ENCODE measurements at regions not wholly inside any gene's neighbourhood (a gene's known extent, or its start where the extent isn't known, plus 50 kb on each side); places are given as distances from the start of the nearest gene placed in this dataset.

DNA sequence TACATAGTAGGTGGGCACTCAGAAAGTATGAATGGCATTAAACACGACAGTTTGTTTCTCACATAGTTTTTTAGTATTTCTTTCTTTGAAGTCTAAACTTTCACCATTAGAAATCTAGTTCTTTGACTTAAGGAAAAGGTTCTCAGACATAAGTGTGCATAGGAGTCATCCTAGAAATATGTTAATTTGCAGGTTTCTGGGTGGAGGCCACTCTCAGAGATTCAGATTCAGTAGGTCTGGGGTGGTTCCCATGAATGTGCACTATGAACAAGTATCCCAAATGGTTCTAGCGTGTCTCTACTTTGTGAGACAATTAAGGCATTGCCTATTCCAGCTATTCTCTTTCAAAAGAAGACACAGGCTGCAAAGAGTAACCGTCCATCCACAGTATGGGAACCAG is 119.3 kb downstream of the NGF start:
- Histone ChIP-seq H3K4me3 (ENCODE audit: low read depth, low read length) (no peak overlapping the region), H3K27ac (ENCODE audit: extremely low read depth, low read depth, low read length) (no peak overlapping the region), H3K9me3 (ENCODE audit: control insufficient read depth, insufficient read depth, low read depth, low read length) (no peaks in the 10 kb centered on the region), H3K36me3 (ENCODE audit: control insufficient read depth in 2 of 2, insufficient read depth in 1 of 2, low read length in 2 of 2) (no peaks in the 10 kb centered on the region), H3K4me1 (ENCODE audit: control insufficient read depth, insufficient read depth, low read length) (no peaks in the 10 kb centered on the region)
- ChIA-PET CTCF (no interaction called here), POLR2A (no interaction called here)
- TF ChIP-seq OVOL3 (tag by site-specific recombination; IDR thresholded peaks at IDR 0.05) (no peak), GLI4 (tag by site-specific recombination; IDR thresholded peaks at IDR 0.05) (no peak), ZBTB7A (tag by site-specific recombination; IDR thresholded peaks at IDR 0.05; ENCODE audit: low read depth) (no peak), ZNF654 (tag by site-specific recombination; IDR thresholded peaks at IDR 0.05; ENCODE audit: low read depth) (no peak), ZFP3 (tag by site-specific recombination; IDR thresholded peaks at IDR 0.05; ENCODE audit: low read depth) (no peak), ZBTB21 (tag by site-specific recombination; IDR thresholded peaks at IDR 0.05) (no peak), ZIC2 (tag by site-specific recombination; IDR thresholded peaks at IDR 0.05) (no peak), MZF1 (tag by site-specific recombination; IDR thresholded peaks at IDR 0.05; ENCODE audit: borderline replicate concordance) (no peak), ZNF433 (tag by site-specific recombination; IDR thresholded peaks at IDR 0.05; ENCODE audit: low read depth) (no peak), ZNF585B (tag by site-specific recombination; IDR thresholded peaks at IDR 0.05) (no peak)
- TF ChIP-seq, protein P1, sequence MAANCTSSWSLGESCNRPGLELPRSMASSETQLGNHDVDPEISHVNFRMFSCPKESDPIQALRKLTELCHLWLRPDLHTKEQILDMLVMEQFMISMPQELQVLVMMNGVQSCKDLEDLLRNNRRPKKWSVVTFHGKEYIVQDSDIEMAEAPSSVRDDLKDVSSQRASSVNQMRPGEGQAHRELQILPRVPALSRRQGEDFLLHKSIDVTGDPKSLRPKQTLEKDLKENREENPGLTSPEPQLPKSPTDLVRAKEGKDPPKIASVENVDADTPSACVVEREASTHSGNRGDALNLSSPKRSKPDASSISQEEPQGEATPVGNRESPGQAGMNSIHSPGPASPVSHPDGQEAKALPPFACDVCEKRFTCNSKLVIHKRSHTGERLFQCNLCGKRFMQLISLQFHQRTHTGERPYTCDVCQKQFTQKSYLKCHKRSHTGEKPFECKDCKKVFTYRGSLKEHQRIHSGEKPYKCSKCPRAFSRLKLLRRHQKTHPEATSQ (tag by site-specific recombination; IDR thresholded peaks at IDR 0.05) = no peak
- TF ChIP-seq, protein P2, sequence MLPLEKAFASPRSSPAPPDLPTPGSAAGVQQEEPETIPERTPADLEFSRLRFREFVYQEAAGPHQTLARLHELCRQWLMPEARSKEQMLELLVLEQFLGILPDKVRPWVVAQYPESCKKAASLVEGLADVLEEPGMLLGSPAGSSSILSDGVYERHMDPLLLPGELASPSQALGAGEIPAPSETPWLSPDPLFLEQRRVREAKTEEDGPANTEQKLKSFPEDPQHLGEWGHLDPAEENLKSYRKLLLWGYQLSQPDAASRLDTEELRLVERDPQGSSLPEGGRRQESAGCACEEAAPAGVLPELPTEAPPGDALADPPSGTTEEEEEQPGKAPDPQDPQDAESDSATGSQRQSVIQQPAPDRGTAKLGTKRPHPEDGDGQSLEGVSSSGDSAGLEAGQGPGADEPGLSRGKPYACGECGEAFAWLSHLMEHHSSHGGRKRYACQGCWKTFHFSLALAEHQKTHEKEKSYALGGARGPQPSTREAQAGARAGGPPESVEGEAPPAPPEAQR (tag by site-specific recombination; IDR thresholded peaks at IDR 0.05) = no peak

DNA sequence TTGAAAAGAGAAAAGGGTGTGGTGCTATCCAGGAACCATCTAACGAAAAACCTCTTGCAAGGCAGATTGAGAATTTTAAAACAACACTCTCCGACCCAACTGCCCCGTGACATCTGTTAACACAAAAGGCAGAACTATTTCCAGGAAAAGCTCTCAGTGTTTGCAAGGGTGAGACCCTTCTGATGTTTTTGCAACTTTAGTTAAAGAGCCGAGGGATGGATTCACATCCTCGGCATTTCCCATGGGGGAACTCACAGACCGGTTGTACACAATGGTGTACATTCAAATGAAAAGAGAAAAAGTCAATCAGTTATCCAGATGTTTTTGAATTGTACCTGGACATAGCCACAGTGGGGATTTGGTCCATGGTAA is 120.0 kb downstream of the NGF start:
- POLR2A ChIA-PET = no interaction called here
- H3K4me3 ChIP-seq (ENCODE audit: low read depth, low read length) = no peak overlapping the region
- no peaks in the 10 kb centered on the region for H3K36me3 ChIP-seq (ENCODE audit: control insufficient read depth in 2 of 2, insufficient read depth in 1 of 2, low read length in 2 of 2)
- TF ChIP-seq ZFP37 (tag by site-specific recombination; IDR thresholded peaks at IDR 0.05) = no peak
- TF ChIP-seq, protein P3, sequence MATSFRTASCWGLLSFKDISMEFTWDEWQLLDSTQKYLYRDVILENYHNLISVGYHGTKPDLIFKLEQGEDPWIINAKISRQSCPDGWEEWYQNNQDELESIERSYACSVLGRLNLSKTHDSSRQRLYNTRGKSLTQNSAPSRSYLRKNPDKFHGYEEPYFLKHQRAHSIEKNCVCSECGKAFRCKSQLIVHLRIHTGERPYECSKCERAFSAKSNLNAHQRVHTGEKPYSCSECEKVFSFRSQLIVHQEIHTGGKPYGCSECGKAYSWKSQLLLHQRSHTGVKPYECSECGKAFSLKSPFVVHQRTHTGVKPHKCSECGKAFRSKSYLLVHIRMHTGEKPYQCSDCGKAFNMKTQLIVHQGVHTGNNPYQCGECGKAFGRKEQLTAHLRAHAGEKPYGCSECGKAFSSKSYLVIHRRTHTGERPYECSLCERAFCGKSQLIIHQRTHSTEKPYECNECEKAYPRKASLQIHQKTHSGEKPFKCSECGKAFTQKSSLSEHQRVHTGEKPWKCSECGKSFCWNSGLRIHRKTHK (tag by site-specific recombination; IDR thresholded peaks at IDR 0.05) = no peak
- no peak for TF ChIP-seq ZNF24 (tag by site-specific recombination; IDR thresholded peaks at IDR 0.05)
- no peak for TF ChIP-seq ZNF624 (tag by site-specific recombination; IDR thresholded peaks at IDR 0.05)
- TF ChIP-seq ZNF549 (tag by site-specific recombination; IDR thresholded peaks at IDR 0.05) = no peak
- no peak overlapping the region for H3K27ac ChIP-seq (ENCODE audit: extremely low read depth, low read depth, low read length)
- no peaks in the 10 kb centered on the region for H3K4me1 ChIP-seq (ENCODE audit: control insufficient read depth, insufficient read depth, low read length)
- H3K9me3 ChIP-seq (ENCODE audit: control insufficient read depth, insufficient read depth, low read depth, low read length) = no peaks in the 10 kb centered on the region
- CTCF ChIA-PET = interaction anchor here (0.6 kb wide), 1 partner anchor 16 kb away, joined by 3 read pairs; no protein-coding TSS in a partner anchor

DNA sequence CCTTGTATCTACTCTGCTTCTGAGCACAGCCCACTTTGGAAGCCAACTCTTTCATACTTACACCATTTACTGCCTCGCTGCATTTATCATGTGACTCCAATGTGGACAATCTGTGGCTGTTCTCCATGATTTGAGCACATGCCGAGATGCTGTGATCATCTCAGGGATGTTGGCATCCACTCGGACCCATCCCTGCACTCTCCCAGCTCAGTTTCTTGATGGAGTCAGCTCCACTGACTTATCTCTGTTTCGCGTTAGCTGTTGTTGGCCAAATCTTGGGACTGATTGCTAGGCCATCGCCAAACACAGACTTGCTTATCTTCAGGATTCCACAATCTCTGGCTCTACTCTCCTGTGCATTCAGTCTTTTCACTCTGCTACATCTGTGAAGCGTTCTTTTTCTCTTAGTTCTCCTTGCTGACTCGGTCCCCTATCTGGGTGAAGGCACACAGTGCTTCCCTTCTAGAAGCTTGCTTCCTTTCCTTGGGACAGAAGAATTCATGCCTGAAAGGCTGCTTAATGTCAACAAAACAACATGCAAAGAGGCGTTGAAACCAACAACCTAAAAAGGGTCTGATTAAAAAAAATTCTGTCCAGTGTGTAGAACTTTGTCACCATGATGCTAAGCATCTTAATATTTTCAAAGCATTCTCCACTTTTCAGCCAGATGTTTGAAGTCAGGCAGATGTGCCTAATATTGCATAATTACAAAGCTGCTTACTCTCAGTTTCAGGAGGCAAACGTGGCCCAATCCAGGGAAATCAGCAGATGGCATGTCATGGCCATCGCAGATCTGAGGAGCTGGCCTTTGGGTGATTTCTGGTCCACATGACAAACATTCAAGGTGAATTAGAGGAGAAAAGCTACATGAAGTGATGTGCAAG is 120.7 kb downstream of the NGF start:
- ChIA-PET POLR2A (no interaction called here), CTCF (interaction anchor here (0.6 to 0.7 kb wide), 2 partner anchors 16 to 547 kb away, joined by 3 read pairs; no protein-coding TSS in a partner anchor)
- no peak overlapping the region for H3K4me3 ChIP-seq (ENCODE audit: low read depth, low read length)
- H3K36me3 ChIP-seq (ENCODE audit: control insufficient read depth in 2 of 2, insufficient read depth in 1 of 2, low read length in 2 of 2) = no peaks in the 10 kb centered on the region
- no peak overlapping the region for H3K27ac ChIP-seq (ENCODE audit: extremely low read depth, low read depth, low read length)
- H3K4me1 ChIP-seq (ENCODE audit: control insufficient read depth, insufficient read depth, low read length) = no peaks in the 10 kb centered on the region
- H3K9me3 ChIP-seq (ENCODE audit: control insufficient read depth, insufficient read depth, low read depth, low read length) = no peaks in the 10 kb centered on the region
- TF ChIP-seq ZNF548 (tag by site-specific recombination; IDR thresholded peaks at IDR 0.05) (no peak), ZNF610 (tag by site-specific recombination; IDR thresholded peaks at IDR 0.05; ENCODE audit: borderline replicate concordance) (no peak), ZNF155 (tag by site-specific recombination; IDR thresholded peaks at IDR 0.05) (no peak), ZSCAN30 (tag by site-specific recombination; IDR thresholded peaks at IDR 0.05) (no peak), KLF9 (tag by site-specific recombination; IDR thresholded peaks at IDR 0.05; ENCODE audit: low read depth) (no peak), ZNF146 (tag by site-specific recombination; IDR thresholded peaks at IDR 0.05) (no peak), ZNF311 (tag by site-specific recombination; IDR thresholded peaks at IDR 0.05; ENCODE audit: borderline replicate concordance) (no peak), ZNF10 (tag by site-specific recombination; IDR thresholded peaks at IDR 0.05) (no peak)
- TF ChIP-seq, protein P4, sequence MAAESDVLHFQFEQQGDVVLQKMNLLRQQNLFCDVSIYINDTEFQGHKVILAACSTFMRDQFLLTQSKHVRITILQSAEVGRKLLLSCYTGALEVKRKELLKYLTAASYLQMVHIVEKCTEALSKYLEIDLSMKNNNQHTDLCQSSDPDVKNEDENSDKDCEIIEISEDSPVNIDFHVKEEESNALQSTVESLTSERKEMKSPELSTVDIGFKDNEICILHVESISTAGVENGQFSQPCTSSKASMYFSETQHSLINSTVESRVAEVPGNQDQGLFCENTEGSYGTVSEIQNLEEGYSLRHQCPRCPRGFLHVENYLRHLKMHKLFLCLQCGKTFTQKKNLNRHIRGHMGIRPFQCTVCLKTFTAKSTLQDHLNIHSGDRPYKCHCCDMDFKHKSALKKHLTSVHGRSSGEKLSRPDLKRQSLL (tag by site-specific recombination; IDR thresholded peaks at IDR 0.05) = no peak
